ENCODE measurements at regions not wholly inside any gene's neighbourhood (a gene's known extent, or its start where the extent isn't known, plus 50 kb on each side); places are given as distances from the start of the nearest gene placed in this dataset.
A peak's percentile ranks its signal among the peaks of the same experiment; 100 is the strongest.

GRCh38 chr6:170130201-170130621 is 160.7 kb downstream of the DLL1 start:
- no peak for DNase-seq (ENCODE audit: low spot score)
- POLR2A ChIA-PET (ENCODE audit: low non-redundant PET), result no interaction called here
- TF ChIP-seq CTCF (conservative IDR thresholded peaks at IDR 0.05; ENCODE audit: low read depth), result no peak
- H3K27ac ChIP-seq, result peak overlapping the region; percentile 65
- CTCF ChIA-PET, result interaction anchor here (0.9 kb wide), 1 partner anchor 11 kb away, joined by 4 read pairs; no protein-coding TSS in a partner anchor

GRCh38 chr6:170129691-170130171 is 161.1 kb downstream of the DLL1 start:
- CTCF ChIA-PET, result interaction anchor here (0.9 kb wide), 1 partner anchor 12 kb away, joined by 4 read pairs; no protein-coding TSS in a partner anchor
- H3K27ac ChIP-seq, result peak overlapping the region; percentile 65
- peak; percentile 37 for DNase-seq (ENCODE audit: low spot score)
- TF ChIP-seq CTCF (conservative IDR thresholded peaks at IDR 0.05; ENCODE audit: low read depth), result no peak
- POLR2A ChIA-PET (ENCODE audit: low non-redundant PET), result no interaction called here

GRCh38 chr6:170128811-170129681 is 161.8 kb downstream of the DLL1 start:
- POLR2A ChIA-PET (ENCODE audit: low non-redundant PET), result no interaction called here
- CTCF ChIA-PET, result no interaction called here
- peak overlapping the region; percentile 65 for H3K27ac ChIP-seq

GRCh38 chr6:170128346-170128745 is 162.5 kb downstream of the DLL1 start:
- CTCF ChIA-PET, result no interaction called here
- no peak for DNase-seq (ENCODE audit: low spot score)
- POLR2A ChIA-PET (ENCODE audit: low non-redundant PET), result no interaction called here
- H3K27ac ChIP-seq, result no peak overlapping the region
- TF ChIP-seq CTCF (conservative IDR thresholded peaks at IDR 0.05; ENCODE audit: low read depth), result no peak

More at GRCh38 chr6:170128811-170129681, 161.8 kb downstream of the DLL1 start:
- DNase-seq (ENCODE audit: low spot score), result no peak
- no peak for TF ChIP-seq CTCF (conservative IDR thresholded peaks at IDR 0.05; ENCODE audit: low read depth)

GRCh38 chr6:170127151-170127550 is 163.7 kb downstream of the DLL1 start:
- no peak overlapping the region for H3K27ac ChIP-seq
- ChIA-PET CTCF (interaction anchor here (0.5 kb wide), 1 partner anchor 35 kb away, joined by 4 read pairs; no protein-coding TSS in a partner anchor), POLR2A (ENCODE audit: low non-redundant PET) (no interaction called here)
- no peak for TF ChIP-seq CTCF (conservative IDR thresholded peaks at IDR 0.05; ENCODE audit: low read depth)
- DNase-seq (ENCODE audit: low spot score), result no peak

- TF ChIP-seq CTCF (conservative IDR thresholded peaks at IDR 0.05; ENCODE audit: low read depth), result no peak
- no peak for DNase-seq (ENCODE audit: low spot score)
- CTCF ChIA-PET, result no interaction called here
- POLR2A ChIA-PET (ENCODE audit: low non-redundant PET), result no interaction called here
- H3K27ac ChIP-seq, result peak overlapping the region; percentile 68
Observed at GRCh38 chr6:170125456-170126300, 165.2 kb downstream of the DLL1 start.

Measured in RWPE1 (cell line).